IMR-90 (cell line): ENCODE measurements at regions not wholly inside any gene's neighbourhood (a gene's known extent, or its start where the extent isn't known, plus 50 kb on each side); places are given as distances from the start of the nearest gene placed in this dataset.

ENCODE experiments used
- ATAC-seq: fragments of 200-7000 bp; cut with Tn5 transposase; 2 replicates; pipeline ENCODE4 v1.9.1; 2020; ENCODE audit warnings: low read depth, mild to moderate bottlenecking, moderate library complexity
- BruUV-seq: library from RNA; stranded (reverse); fragments of 400-500 nt; replicated peaks from 2 replicates; lab custom pipeline; 2021; lab: Mats Ljungman, UMichigan
- CTCF ChIA-PET: fragments of 300-600 bp; formaldehyde crosslinking; extraction: SDS; loops from one replicate; lab custom pipeline; 2021; ENCODE audit warnings: antibody characterized with exemption; lab: Yijun Ruan, JAX
- POLR2A ChIA-PET: fragments of 300-600 bp; sonication (Branson Sonifier 250); formaldehyde crosslinking; loops from one replicate; lab custom pipeline; 2022; ENCODE audit warnings: antibody characterized with exemption; ENCODE audit not compliant: unreplicated experiment; lab: Charles Lee
- DNase-seq: peaks from one replicate; pipeline ENCODE4 v3.0.0; 2013
- H2AFZ ChIP-seq: replicated peaks from 2 replicates; pipeline ENCODE3; 2013; ENCODE audit warnings: low read length, mild to moderate bottlenecking; ENCODE audit not compliant: poor library complexity
- H2AK5ac ChIP-seq: 2 replicates; pipeline ENCODE4 v1.6.1; 2013; ENCODE audit warnings: low read depth, low read length, inconsistent platforms
- H2AK9ac ChIP-seq: replicated peaks from 2 replicates; pipeline ENCODE3; 2013; ENCODE audit warnings: mild to moderate bottlenecking, low read depth, low read length, moderate library complexity; ENCODE audit not compliant: poor library complexity
- H2BK120ac ChIP-seq: 2 replicates; pipeline ENCODE4 v1.6.1; 2013; ENCODE audit warnings: low read depth, low read length, inconsistent platforms
- H2BK15ac ChIP-seq: 3 replicates; pipeline ENCODE4 v1.6.1; 2013; ENCODE audit warnings: low read depth, low read length, inconsistent platforms
- H2BK20ac ChIP-seq: 2 replicates; pipeline ENCODE4 v1.6.1; 2013; ENCODE audit warnings: low read depth, mild to moderate bottlenecking, inconsistent platforms, low read length, moderate library complexity
- H2BK5ac ChIP-seq: 2 replicates; pipeline ENCODE4 v1.6.1; 2013; ENCODE audit warnings: mild to moderate bottlenecking, low read depth, low read length, inconsistent platforms; ENCODE audit not compliant: poor library complexity, severe bottlenecking
- H3K14ac ChIP-seq: replicated peaks from 2 replicates; pipeline ENCODE4 v1.6.1; 2013; ENCODE audit warnings: low read depth, low read length, inconsistent platforms
- H3K18ac ChIP-seq: 2 replicates; pipeline ENCODE4 v1.6.1; 2013; ENCODE audit warnings: low read depth, low read length, control low read depth
- H3K23ac ChIP-seq: 2 replicates; pipeline ENCODE4 v1.6.1; 2013; ENCODE audit warnings: low read depth, low read length, inconsistent platforms
- H3K27ac ChIP-seq: 2 replicates; pipeline ENCODE4 v1.5.1; 2013; ENCODE audit warnings: mild to moderate bottlenecking, control low read depth, low read length; ENCODE audit not compliant: insufficient read depth
- H3K27me3 ChIP-seq: 2 replicates; pipeline ENCODE4 v1.6.1; 2013; ENCODE audit warnings: low read length; ENCODE audit not compliant: control insufficient read depth, insufficient read depth
- H3K36me3 ChIP-seq: 2 replicates; pipeline ENCODE4 v1.6.1; 2013; ENCODE audit warnings: low read length, mixed read lengths; ENCODE audit not compliant: control insufficient read depth, insufficient read depth
- H3K4ac ChIP-seq: 2 replicates; pipeline ENCODE4 v1.6.1; 2013; ENCODE audit warnings: low read depth, low read length, inconsistent platforms
- H3K4me1 ChIP-seq: 2 replicates; pipeline ENCODE4 v1.6.1; 2013; ENCODE audit warnings: low read length, mixed read lengths; ENCODE audit not compliant: control insufficient read depth, insufficient read depth
- H3K4me2 ChIP-seq: 2 replicates; pipeline ENCODE4 v1.6.1; 2013; ENCODE audit warnings: low read depth, mild to moderate bottlenecking, control low read depth, low read length, moderate library complexity
- H3K4me3 ChIP-seq: 2 replicates; pipeline ENCODE4 v1.5.1; 2013; ENCODE audit warnings: low read depth, mild to moderate bottlenecking, control low read depth, low read length, moderate library complexity; ENCODE audit not compliant: insufficient read depth
- H3K56ac ChIP-seq: 2 replicates; pipeline ENCODE4 v1.6.1; 2013; ENCODE audit warnings: low read length, inconsistent platforms; ENCODE audit not compliant: insufficient read depth; ENCODE audit errors: extremely low read depth
- H3K79me1 ChIP-seq, 2 experiments: 2 replicates each; pipeline ENCODE4 v1.6.1; 2013; ENCODE audit warnings: low read length in 2 of 2, inconsistent platforms in 1 of 2, low read depth in 1 of 2
- H3K9ac ChIP-seq: 2 replicates; pipeline ENCODE4 v1.6.1; 2013; ENCODE audit warnings: low read depth, low read length, control low read depth
- H3K9me1 ChIP-seq: 2 replicates; pipeline ENCODE4 v1.6.1; 2013; ENCODE audit warnings: low read length, inconsistent platforms; ENCODE audit not compliant: insufficient read depth
- H3K9me3 ChIP-seq: 2 replicates; pipeline ENCODE4 v1.6.1; 2013; ENCODE audit warnings: low read length; ENCODE audit not compliant: control insufficient read depth, insufficient read depth
- H4K20me1 ChIP-seq: 2 replicates; pipeline ENCODE4 v1.6.1; 2013; ENCODE audit warnings: low read length, inconsistent platforms; ENCODE audit not compliant: insufficient read depth
- H4K5ac ChIP-seq: 2 replicates; pipeline ENCODE4 v1.6.1; 2013; ENCODE audit warnings: mild to moderate bottlenecking, low read depth, low read length, control low read depth
- H4K8ac ChIP-seq, 2 experiments: 2 replicates each; pipeline ENCODE4 v1.6.1; 2013; ENCODE audit warnings: low read depth in 2 of 2, low read length in 2 of 2, control low read depth in 1 of 2, inconsistent platforms in 1 of 2
- H4K91ac ChIP-seq: 2 replicates; pipeline ENCODE4 v1.6.1; 2013; ENCODE audit warnings: low read depth, low read length, inconsistent platforms; ENCODE audit not compliant: insufficient read depth
- BHLHE40 ChIP-seq: fragments of 150-350 bp; IDR thresholded peaks from 2 replicates; pipeline ENCODE4 v1.6.1; 2016; ENCODE audit warnings: mild to moderate bottlenecking, low read depth, low read length
- CEBPB ChIP-seq: IDR thresholded peaks from 2 replicates; pipeline ENCODE4 v1.6.1; 2012; ENCODE audit warnings: low read depth, low read length, improper control_type of control experiment
- CHD1 ChIP-seq: IDR thresholded peaks from 2 replicates; pipeline ENCODE4 v1.6.1; 2012; ENCODE audit warnings: low read depth, low read length, improper control_type of control experiment
- FOS ChIP-seq: fragments of 150-350 bp; IDR thresholded peaks from 2 replicates; pipeline ENCODE4 v1.6.1; 2016; ENCODE audit warnings: low read depth, low read length
- MAFK ChIP-seq: IDR thresholded peaks from 2 replicates; pipeline ENCODE4 v1.6.1; 2012; ENCODE audit warnings: low read depth, low read length, improper control_type of control experiment
- MXI1 ChIP-seq: IDR thresholded peaks from 2 replicates; pipeline ENCODE4 v1.6.1; 2012; ENCODE audit warnings: low read depth, mild to moderate bottlenecking, low read length, moderate library complexity, borderline replicate concordance
- RCOR1 ChIP-seq: IDR thresholded peaks from 2 replicates; pipeline ENCODE4 v1.6.1; 2012; ENCODE audit warnings: mild to moderate bottlenecking, low read length, improper control_type of control experiment; ENCODE audit not compliant: insufficient replicate concordance
- RFX5 ChIP-seq: IDR thresholded peaks from 2 replicates; pipeline ENCODE4 v1.8.0; 2012; ENCODE audit warnings: low read depth, mild to moderate bottlenecking, low read length, moderate library complexity
- WGBS, 2 experiments: methylation state at CpG; one replicate each; pipeline versions ENCODE4 v1.1.5 to v1.1.7; 2013; ENCODE audit warnings: missing lambda C conversion rate in 2 of 2; ENCODE audit not compliant: insufficient read length in 1 of 2; ENCODE audit errors: extremely low coverage in 2 of 2; 5-methylcytosine and 5-hydroxymethylcytosine counted together
- dilution Hi-C: fragments of 300-500 bp; cut with HindIII; formaldehyde crosslinking; loops from one replicate; pipeline ENCODE4 v1.14.3; 2018; ENCODE audit warnings: low sequenced_read_pairs; ENCODE audit not compliant: unreplicated experiment
- in situ Hi-C: fragments of 300-500 bp; cut with MboI; formaldehyde crosslinking; loops from 3 replicates; pipeline ENCODE4 v1.14.3; 2019; ENCODE audit warnings: low sequenced_read_pairs, inconsistent platforms, mixed read lengths
- intact Hi-C: fragments of 100-400 bp; cut with micrococcal nuclease; formaldehyde crosslinking; loops from 2 replicates; pipeline ENCODE4 v1.10.0; 2022
- TF ChIP-seq, protein P1 (sequence below): fragments of 150-350 bp; IDR thresholded peaks from 2 replicates; pipeline ENCODE4 v1.6.1; 2016; ENCODE audit warnings: low read depth, mild to moderate bottlenecking, low read length, moderate library complexity, borderline replicate concordance

DNA sequence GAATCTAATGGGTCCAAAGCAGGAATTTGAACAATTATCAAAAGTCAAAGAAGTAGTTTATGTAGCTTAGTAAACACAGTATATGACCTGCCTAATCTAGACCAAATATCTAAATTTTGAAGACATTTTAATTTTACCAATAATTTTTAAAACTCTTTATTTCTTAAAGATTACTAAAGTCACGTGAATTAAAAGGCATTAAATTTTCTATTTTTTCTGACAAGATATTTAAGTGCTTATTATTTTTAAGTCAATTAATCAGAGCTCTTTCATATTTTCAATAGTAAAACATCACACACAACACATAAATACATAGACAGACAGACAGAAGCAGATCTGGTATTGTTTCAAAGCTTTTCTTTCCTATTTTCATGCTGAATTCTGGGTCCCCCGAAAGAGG, 89.5 kb downstream of the ZNF467 start:
- Histone ChIP-seq H3K27me3 (no peaks in the 10 kb centered on the region), H2BK20ac (no peak overlapping the region), H3K9ac (no peak overlapping the region), H4K91ac (no peak overlapping the region), H3K14ac (no peak overlapping the region), H3K36me3 (no peaks in the 10 kb centered on the region), H3K4me1 (no peaks in the 10 kb centered on the region), H3K4ac (no peak overlapping the region), H3K27ac (no peak overlapping the region), H3K9me3 (no peaks in the 10 kb centered on the region), H4K20me1 (no peaks in the 10 kb centered on the region), H3K23ac (no peak overlapping the region), H2AFZ (no peak overlapping the region), H3K56ac (no peak overlapping the region), H4K8ac (no peak overlapping the region), H3K9me1 (no peaks in the 10 kb centered on the region; the same call in 1 of the 2 replicates), H2AK9ac (no peak overlapping the region), H3K79me1 (no peaks in the 10 kb centered on the region), H2AK5ac (no peak overlapping the region), H3K4me2 (no peak overlapping the region), H2BK15ac (no peak overlapping the region), H2BK120ac (no peak overlapping the region), H3K18ac (no peak overlapping the region), H3K4me3 (no peak overlapping the region), H2BK5ac (no peak overlapping the region), H4K5ac (no peak overlapping the region)
- BruUV-seq = no TSS peak
- TF ChIP-seq, protein P1, sequence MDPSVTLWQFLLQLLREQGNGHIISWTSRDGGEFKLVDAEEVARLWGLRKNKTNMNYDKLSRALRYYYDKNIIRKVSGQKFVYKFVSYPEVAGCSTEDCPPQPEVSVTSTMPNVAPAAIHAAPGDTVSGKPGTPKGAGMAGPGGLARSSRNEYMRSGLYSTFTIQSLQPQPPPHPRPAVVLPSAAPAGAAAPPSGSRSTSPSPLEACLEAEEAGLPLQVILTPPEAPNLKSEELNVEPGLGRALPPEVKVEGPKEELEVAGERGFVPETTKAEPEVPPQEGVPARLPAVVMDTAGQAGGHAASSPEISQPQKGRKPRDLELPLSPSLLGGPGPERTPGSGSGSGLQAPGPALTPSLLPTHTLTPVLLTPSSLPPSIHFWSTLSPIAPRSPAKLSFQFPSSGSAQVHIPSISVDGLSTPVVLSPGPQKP = no peak
- no peak for TF ChIP-seq RCOR1
- no peak for TF ChIP-seq MAFK
- TF ChIP-seq MXI1 = no peak
- TF ChIP-seq CEBPB = no peak
- TF ChIP-seq CHD1 = no peak
- no peak for TF ChIP-seq FOS
- TF ChIP-seq BHLHE40 = no peak
- TF ChIP-seq RFX5 = no peak
- POLR2A ChIA-PET = no interaction called here
- WGBS, 2 experiments = no CpG with 5 or more reads among the region's 2 CpGs
- ATAC-seq (no peak), DNase-seq (no peak)
- dilution Hi-C loops (no loop called here), intact Hi-C loops (no loop called here), in situ Hi-C loops (no loop called here)
- CTCF ChIA-PET = no interaction called here
